ENCODE measurements at regions not wholly inside any gene's neighbourhood (a gene's known extent, or its start where the extent isn't known, plus 50 kb on each side); places are given as distances from the start of the nearest gene placed in this dataset.

DNA sequence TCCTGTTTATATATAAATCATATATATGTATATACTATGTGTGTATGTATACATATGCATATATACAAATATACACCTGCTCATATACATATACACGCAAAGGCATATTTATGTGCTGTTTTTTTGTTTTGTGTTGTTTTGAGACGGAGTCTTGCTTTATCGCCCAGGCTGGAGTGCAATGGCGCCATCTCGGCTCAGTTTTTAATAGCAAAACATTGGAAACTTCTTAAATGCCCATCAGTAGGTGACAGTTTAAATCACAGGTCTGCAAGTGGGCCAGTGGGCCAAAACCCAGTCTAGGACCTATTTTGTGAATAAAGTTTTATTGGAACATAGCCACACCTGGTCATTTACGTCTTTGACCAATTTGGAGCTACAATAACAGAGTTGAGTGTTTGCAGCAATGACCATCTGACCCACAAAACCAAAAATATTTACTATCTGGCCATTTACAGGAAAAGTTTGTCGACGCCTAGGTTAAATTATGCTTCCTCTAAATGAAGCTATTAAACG is 132.3 kb downstream of the TOMM20 start (continued):
- TF ChIP-seq ATF3 (IDR thresholded peaks at IDR 0.05), result no peak
- TF ChIP-seq RAD21 (IDR thresholded peaks at IDR 0.05; ENCODE audit: low read depth), result peak; percentile 53

- intact Hi-C loops (cut with micrococcal nuclease), result loop anchor here (5.0 kb wide), 1 partner anchor 497 kb away; no protein-coding TSS in a partner anchor
- H3K27ac ChIP-seq (ENCODE audit: low read depth, low read length), result no peak overlapping the region
- CTCF ChIA-PET, result no interaction called here
- H3K9me3 ChIP-seq (ENCODE audit: control insufficient read depth in 1 of 2, insufficient read depth in 1 of 2, low read depth in 1 of 2, low read length in 2 of 2), result no peaks in the 10 kb centered on the region
- H3K79me2 ChIP-seq (ENCODE audit: insufficient read depth, low read length), result no peaks in the 10 kb centered on the region
- H3K36me3 ChIP-seq (ENCODE audit: control insufficient read depth in 1 of 2, insufficient read depth in 2 of 2, low read length in 2 of 2), result no peaks in the 10 kb centered on the region
- no peaks in the 10 kb centered on the region for H4K20me1 ChIP-seq (ENCODE audit: insufficient read depth)
- H3K4me1 ChIP-seq (ENCODE audit: control insufficient read depth in 1 of 2, insufficient read depth in 2 of 2, low read length in 2 of 2), result peaks cover 30 to 36% of the 10 kb centered on the region in 2 experiments
- DNase-seq (ENCODE audit: low read depth, low spot score), result no peak
- no peak overlapping the region for H3K4me2 ChIP-seq (ENCODE audit: low read length)
- TF ChIP-seq FOSL1 (IDR thresholded peaks at IDR 0.05; ENCODE audit: low read depth), result no peak
- TF ChIP-seq CBX3 (IDR thresholded peaks at IDR 0.05; ENCODE audit: low read depth), result no peak
- no peak for TF ChIP-seq SIN3A (IDR thresholded peaks at IDR 0.05; ENCODE audit: low read depth)
- no peak for TF ChIP-seq CEBPB (IDR thresholded peaks at IDR 0.05; ENCODE audit: low read depth)
- TF ChIP-seq EGR1 (IDR thresholded peaks at IDR 0.05; ENCODE audit: low read depth), result no peak
- no peak for TF ChIP-seq ZNF274 (IDR thresholded peaks at IDR 0.05; ENCODE audit: low read depth, low read length)
- no peak for TF ChIP-seq JUND (IDR thresholded peaks at IDR 0.05)
- no peak for TF ChIP-seq EZH2phosphoT487 (IDR thresholded peaks at IDR 0.05; ENCODE audit: borderline replicate concordance)
- TF ChIP-seq ATF3 (IDR thresholded peaks at IDR 0.05), result no peak
- TF ChIP-seq SRF (IDR thresholded peaks at IDR 0.05; ENCODE audit: low read depth), result no peak
- TF ChIP-seq, protein P1, sequence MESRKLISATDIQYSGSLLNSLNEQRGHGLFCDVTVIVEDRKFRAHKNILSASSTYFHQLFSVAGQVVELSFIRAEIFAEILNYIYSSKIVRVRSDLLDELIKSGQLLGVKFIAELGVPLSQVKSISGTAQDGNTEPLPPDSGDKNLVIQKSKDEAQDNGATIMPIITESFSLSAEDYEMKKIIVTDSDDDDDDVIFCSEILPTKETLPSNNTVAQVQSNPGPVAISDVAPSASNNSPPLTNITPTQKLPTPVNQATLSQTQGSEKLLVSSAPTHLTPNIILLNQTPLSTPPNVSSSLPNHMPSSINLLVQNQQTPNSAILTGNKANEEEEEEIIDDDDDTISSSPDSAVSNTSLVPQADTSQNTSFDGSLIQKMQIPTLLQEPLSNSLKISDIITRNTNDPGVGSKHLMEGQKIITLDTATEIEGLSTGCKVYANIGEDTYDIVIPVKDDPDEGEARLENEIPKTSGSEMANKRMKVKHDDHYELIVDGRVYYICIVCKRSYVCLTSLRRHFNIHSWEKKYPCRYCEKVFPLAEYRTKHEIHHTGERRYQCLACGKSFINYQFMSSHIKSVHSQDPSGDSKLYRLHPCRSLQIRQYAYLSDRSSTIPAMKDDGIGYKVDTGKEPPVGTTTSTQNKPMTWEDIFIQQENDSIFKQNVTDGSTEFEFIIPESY (IDR thresholded peaks at IDR 0.05; ENCODE audit: extremely low read depth, insufficient replicate concordance, low read length), result no peak
- no peak for TF ChIP-seq ELF1 (IDR thresholded peaks at IDR 0.05; ENCODE audit: borderline replicate concordance, low read depth)
- TF ChIP-seq MAX (IDR thresholded peaks at IDR 0.05), result no peak
- no peak for TF ChIP-seq TCF7L2 (IDR thresholded peaks at IDR 0.05; ENCODE audit: borderline replicate concordance, extremely low read depth, insufficient read depth, insufficient read length)
- no peak for TF ChIP-seq POLR2A (IDR thresholded peaks at IDR 0.05; ENCODE audit: borderline replicate concordance, extremely low read depth, insufficient read depth, insufficient read length)
- TF ChIP-seq, protein P2, sequence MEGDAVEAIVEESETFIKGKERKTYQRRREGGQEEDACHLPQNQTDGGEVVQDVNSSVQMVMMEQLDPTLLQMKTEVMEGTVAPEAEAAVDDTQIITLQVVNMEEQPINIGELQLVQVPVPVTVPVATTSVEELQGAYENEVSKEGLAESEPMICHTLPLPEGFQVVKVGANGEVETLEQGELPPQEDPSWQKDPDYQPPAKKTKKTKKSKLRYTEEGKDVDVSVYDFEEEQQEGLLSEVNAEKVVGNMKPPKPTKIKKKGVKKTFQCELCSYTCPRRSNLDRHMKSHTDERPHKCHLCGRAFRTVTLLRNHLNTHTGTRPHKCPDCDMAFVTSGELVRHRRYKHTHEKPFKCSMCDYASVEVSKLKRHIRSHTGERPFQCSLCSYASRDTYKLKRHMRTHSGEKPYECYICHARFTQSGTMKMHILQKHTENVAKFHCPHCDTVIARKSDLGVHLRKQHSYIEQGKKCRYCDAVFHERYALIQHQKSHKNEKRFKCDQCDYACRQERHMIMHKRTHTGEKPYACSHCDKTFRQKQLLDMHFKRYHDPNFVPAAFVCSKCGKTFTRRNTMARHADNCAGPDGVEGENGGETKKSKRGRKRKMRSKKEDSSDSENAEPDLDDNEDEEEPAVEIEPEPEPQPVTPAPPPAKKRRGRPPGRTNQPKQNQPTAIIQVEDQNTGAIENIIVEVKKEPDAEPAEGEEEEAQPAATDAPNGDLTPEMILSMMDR (IDR thresholded peaks at IDR 0.05 in 2 of 3, conservative IDR thresholded peaks at IDR 0.05 in 1 of 3; ENCODE audit: borderline replicate concordance in 1 of 3, insufficient read depth in 1 of 3, low read depth in 2 of 3, low read length in 2 of 3), result no peak
- no peak for TF ChIP-seq ZFX (IDR thresholded peaks at IDR 0.05)
- no peak overlapping the region for H3K4me3 ChIP-seq (replicated peaks in 1 of 2; ENCODE audit: low read depth in 1 of 2, low read length in 2 of 2)
- ATAC-seq, result no peak
- no peaks in the 10 kb centered on the region for H3K9me2 ChIP-seq (ENCODE audit: insufficient read depth)
- no peaks in the 10 kb centered on the region; the same call in 1 of the 2 replicates for H3K27me3 ChIP-seq (ENCODE audit: insufficient read depth, low read length)
- RAD21 ChIA-PET (ENCODE audit: low non-redundant PET in 1 of 2, low total read pairs in 2 of 2, uncharacterized antibody in 2 of 2, unreplicated experiment in 2 of 2), result no interaction called here
- H3K9ac ChIP-seq (ENCODE audit: low read length), result no peak overlapping the region
- no TSS peak for BruUV-seq (replicated peaks)
- POLR2A ChIA-PET, result no interaction called here
- no peak overlapping the region for H2AFZ ChIP-seq (ENCODE audit: low read depth, low read length, poor library complexity, severe bottlenecking)
Measured at GRCh38 chr1:234994436-234995295, 134.0 kb downstream of the TOMM20 start.
